HG03108 (cell line): ENCODE measurements at regions not wholly inside any gene's neighbourhood (a gene's known extent, or its start where the extent isn't known, plus 50 kb on each side); places are given as distances from the start of the nearest gene placed in this dataset.

Source experiments
- ATAC-seq: cut with Tn5 transposase; IDR thresholded peaks from one replicate; pipeline ENCODE4 v1.9.1; 2021; ENCODE audit warnings: moderate library complexity; ENCODE audit not compliant: unreplicated experiment

DNA sequence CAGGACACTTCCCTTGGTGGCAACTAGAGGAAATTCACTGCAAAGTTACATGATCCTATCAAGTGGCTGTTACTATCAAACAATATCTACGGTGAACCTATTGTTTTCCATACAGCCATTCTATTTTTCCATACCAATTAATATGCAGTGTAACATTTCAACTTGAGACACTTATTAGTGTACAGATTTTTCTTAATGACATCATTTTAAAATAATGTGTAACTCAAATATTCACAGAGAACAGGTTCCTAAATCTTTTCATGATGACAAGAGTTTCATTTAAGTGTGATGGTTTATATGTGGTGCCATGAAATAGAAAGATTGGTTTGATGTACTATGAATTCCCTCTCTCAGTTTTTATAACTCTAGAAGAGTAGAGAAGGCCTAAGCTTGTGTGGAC lies 291.2 kb upstream of the SOX5 start:
- ATAC-seq = no peak

DNA sequence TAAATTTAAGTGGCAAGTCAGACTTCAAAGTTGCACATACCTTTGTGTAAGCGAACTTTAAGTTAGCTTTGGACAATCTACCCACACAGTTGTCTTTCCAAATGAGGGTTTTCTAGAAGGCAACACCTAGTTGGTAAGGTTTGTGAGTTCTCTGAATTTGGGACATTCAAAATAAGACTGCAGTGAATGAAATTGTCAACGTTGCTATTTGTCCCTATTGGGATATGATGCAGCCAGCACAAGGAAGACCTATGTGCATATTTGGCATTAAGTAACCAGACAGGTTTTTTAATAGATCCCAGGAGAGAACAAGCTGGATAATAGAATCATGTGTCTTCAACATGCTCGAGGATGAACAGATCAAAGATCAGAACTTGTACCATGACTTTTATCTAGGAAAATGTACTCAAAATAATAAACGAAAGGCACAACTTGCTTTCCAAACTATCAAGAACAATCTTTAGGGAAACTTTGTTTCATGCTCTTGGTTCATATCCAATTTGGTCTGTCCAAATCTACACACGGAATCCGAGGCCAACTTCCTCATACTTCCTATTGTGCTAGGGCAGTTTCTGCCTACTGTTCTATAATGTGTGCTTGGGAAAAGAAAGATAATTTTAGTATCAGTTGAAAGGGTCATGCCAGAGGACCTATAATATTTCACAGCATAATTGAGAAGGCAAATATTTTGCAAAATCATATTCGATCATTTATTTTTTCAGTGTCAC lies 284.2 kb upstream of the SOX5 start:
- no peak for ATAC-seq

- no peak for ATAC-seq
Measured at GRCh38 chr12:24232531-24232930, 283.1 kb upstream of the SOX5 start.

DNA sequence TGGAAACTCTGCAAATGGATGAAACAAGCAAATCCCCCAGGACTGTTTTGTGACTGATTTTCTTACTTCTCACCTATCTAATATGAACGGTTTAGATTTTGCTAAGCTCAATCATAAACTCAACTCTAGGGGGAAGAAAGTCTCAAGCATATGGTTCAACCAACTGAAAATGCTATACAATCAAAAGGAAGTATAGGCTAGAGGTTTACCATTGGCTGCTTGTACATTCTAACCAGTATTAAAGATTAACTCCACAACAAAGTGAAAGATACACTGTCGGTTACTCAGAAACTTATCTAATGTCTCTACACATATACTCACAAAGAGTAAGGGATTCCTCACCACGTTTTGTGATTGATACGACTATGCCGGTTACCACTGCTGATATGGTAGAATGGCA lies 281.8 kb upstream of the SOX5 start:
- peak; percentile 91 for ATAC-seq

DNA sequence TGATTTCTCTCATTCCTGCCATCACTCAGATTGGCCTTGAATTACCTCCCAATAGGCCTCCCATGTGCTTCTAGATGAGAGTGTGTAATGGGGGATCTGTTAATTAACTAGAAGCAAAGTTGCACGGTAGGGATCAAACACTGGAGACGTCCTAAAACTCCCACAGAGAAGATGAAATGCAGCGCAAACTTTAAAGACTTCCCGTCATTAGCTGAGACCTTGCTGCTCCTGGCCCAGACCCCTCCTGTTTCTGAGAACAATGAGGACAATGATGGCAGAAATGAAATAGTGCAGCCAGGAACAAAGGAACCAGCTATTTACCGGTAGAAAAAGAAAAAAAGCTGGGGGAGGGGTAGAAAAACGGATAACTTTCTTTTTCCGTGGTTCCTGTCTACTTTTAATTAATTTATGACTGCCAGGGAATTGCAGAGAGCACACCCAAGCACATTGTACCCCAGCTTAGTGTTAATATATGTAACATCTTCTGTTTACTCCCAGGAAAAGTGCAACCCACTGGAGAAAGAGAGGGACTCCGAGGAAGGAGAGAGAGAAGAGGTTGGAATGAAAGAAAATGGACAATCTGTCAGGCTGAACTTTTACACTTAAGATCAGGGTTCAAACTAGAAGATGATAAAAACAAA lies 280.7 kb upstream of the SOX5 start:
- no peak for ATAC-seq

- ATAC-seq = no peak
Measured at GRCh38 chr12:24229031-24229700, 279.7 kb upstream of the SOX5 start.

DNA sequence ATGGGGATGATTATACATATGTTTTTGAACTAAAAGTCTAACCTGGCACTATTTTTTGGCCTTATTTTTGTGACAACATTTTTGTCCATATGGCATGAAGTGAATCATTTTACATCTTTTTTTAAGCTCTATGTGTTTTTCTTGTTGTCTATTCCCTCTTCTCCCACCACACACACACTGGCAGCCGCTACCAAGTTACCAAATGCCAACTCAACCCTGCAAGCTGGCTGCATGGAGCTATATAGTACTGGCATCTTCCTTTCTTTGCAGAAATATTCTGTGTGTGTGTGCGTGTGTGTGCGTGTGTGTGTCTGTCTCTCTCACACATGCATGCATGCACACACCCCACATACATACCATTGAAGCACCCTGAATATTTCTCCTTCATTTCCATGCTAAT lies 278.9 kb upstream of the SOX5 start:
- ATAC-seq = no peak

DNA sequence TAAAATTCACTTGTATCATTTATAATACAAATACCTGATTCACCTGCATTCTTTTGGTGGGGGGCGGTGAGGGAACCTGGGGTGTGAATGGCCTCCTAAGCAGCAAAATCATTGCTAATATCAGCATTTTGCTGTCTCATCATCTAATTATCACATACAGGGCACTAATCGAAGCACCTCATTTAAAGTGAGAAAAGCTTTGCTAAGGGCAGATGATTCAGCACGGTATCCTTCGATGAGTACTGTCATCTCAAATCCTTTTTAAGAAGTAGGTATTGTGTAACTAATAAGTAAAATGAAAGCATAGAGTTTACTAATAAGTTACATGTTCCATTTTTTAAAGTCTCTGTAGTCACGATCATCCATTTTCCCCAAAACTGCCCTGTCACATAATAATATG lies 278.1 kb upstream of the SOX5 start:
- no peak for ATAC-seq

DNA sequence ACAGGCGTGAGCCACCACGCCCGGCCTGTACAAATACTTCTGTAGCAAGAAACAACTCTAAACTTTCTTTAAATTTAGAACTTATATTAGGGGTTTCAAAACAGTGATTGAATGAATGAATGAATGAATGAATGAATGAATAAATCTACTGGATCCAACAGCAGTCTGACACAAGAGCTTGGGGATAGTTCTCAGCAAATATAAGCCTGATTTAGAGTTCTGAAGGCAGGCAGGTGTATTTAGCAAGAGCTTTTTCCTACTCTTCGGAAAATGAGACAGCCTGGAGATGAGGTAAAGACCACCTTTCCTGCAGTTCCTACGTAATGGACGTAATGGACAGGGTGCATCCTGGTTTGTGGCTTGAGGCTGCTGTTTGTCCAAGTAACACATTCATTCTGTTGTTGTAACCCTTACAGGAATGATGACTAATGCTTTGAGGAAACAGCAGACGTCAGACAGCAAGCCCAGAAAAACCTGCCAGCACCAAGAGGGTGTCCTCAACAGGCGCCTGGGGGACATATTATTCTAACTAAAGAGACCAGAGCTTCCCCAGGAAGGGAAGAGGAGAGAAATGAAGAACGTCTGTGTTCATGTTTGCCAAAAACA lies 277.4 kb upstream of the SOX5 start:
- ATAC-seq = no peak

- no peak for ATAC-seq
Measured at GRCh38 chr12:24224401-24224800, 274.9 kb upstream of the SOX5 start.

DNA sequence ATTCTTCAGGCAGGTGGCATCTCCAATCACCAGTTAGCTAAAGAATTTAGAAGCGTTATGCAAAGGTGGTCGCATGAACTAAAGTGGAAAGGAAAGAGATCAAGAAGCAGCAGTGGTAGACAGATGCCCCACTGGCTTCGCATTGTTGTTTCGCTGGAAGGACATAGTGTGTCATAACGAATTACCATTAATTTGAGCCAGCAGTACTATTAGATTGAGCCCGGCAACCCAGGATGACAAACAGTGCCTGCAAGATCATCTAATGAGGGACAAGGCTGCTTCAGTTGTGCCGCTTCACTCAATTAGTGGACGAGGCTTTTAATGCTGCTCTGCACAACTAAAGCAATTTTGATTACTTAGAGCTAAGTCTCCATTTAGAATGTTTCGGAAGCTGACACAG lies 274.5 kb upstream of the SOX5 start:
- no peak for ATAC-seq

GRCh38 chr12:24222968-24223367 lies 273.5 kb upstream of the SOX5 start:
- ATAC-seq = no peak

DNA sequence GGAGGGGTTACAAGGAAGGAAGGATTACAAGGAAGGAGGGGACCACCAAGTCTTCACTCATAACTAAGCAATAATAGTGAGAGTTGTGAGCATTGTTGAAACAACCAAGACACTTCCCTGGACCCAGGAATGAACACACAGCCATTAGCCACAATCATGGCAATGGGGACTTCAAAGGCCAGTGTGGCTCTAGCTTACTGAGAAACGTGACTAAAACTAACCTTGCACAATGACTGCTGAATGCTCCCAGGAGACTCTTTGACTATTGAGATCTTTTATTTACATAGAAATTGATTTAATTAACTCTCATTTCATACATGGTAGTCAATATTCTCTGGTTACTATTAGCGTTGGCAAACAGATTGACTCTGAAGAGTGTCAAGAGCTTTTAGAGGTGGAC lies 263.0 kb upstream of the SOX5 start:
- no peak for ATAC-seq

GRCh38 chr12:24206621-24207020 lies 257.2 kb upstream of the SOX5 start:
- no peak for ATAC-seq

- ATAC-seq = no peak
Measured at GRCh38 chr12:24201258-24201970, 251.9 kb upstream of the SOX5 start.

- ATAC-seq = no peak
Measured at GRCh38 chr12:24200010-24200409, 250.5 kb upstream of the SOX5 start.

DNA sequence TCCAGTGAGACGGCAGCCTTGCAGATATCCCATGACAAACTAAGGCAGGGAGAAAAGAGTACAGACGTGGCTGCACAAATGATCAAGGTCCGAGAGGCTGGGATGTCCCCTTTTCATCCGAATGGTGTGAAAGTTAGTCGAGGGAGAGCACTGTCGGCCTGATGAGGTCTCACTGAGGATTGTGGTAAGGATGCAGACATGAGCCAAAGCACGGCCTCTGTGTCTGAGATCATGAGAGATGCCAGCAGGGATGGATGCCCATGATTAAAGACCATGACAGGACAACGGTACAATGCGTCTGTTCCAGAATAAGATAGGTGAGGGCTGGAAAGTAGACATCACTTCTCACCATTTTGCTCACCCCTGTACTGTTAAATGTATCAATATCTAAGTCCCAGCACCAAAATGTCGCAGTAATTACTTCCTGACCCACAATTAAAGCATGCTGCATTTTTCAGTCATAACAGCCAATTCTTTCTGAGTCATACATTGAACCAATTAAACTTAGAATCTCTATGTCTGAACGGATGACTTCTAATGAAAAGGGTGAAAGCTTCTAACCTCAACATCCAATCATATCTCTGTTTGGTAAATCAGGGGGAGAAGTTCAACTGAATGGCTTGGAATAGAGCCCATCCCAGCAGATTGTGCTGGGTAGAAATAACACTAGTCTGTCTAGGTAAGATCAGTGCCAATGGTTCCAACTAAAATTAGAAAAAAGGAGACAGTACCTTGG lies 249.6 kb upstream of the SOX5 start:
- no peak for ATAC-seq

DNA sequence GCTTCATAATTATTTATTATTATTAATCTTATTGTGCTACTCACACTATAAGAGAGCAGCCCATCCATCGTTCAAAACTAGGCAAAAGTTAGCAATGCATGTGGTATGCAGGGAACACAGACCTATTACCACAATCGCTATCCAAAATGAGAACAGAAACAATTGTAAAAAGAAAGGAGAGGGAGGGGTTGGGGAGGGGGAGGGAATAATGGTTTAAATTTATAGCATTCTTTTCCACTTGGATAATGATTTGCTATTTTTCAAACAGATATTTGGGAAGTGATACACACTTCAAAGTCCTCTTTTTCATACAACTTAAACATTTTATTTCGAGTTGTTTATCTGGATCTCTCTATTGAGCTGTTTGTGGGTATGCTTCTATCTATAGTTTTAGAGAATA lies 248.6 kb upstream of the SOX5 start:
- ATAC-seq = no peak

GRCh38 chr12:24197532-24197931 lies 248.1 kb upstream of the SOX5 start:
- ATAC-seq = no peak

GRCh38 chr12:24195063-24195462 lies 245.6 kb upstream of the SOX5 start:
- no peak for ATAC-seq

DNA sequence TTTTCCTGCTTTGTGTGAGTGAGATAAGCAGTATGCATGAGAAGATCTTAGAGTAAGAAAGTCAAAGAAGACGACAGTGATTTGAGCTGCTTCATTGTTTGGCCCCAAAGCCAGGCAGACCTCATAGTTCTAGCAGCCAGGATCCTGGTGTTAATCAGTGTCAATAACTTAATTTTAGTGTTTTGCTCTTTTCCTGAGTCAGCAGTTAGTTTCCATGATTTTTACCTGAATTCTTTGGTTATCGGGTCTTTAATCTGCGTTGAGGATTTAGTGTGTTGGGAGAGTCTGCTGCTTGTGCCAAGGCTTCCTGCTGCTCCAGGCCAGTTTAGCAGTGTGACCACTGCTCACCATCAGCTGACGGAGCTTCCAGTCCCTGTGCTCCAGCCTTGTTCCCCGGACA lies 241.6 kb upstream of the SOX5 start:
- ATAC-seq = no peak
